HL-60 (cell line): ENCODE measurements at regions not wholly inside any gene's neighbourhood (a gene's known extent, or its start where the extent isn't known, plus 50 kb on each side); places are given as distances from the start of the nearest gene placed in this dataset.

Source experiments
- CTCF ChIP-seq: IDR thresholded peaks from one replicate; pipeline ENCODE4 v1.5.1; 2011; ENCODE audit warnings: low read length, control low read depth, inconsistent platforms; ENCODE audit not compliant: insufficient read depth
- POLR2AphosphoS5 ChIP-seq: IDR thresholded peaks from 2 replicates; pipeline ENCODE4 v1.6.1; 2012; ENCODE audit warnings: low read depth
- REST ChIP-seq: IDR thresholded peaks from 2 replicates; pipeline ENCODE4 v1.6.1; 2012; ENCODE audit warnings: low read depth; ENCODE audit not compliant: insufficient replicate concordance

GRCh38 chr4:71141125-71141524 lies 147.7 kb downstream of the DCK start:
- no peak for TF ChIP-seq POLR2AphosphoS5
- no peak for TF ChIP-seq CTCF
- no peak for TF ChIP-seq REST
